GM19035 (cell line): ENCODE measurements at regions not wholly inside any gene's neighbourhood (a gene's known extent, or its start where the extent isn't known, plus 50 kb on each side); places are given as distances from the start of the nearest gene placed in this dataset.

Experiments
- ATAC-seq: cut with Tn5 transposase; IDR thresholded peaks from one replicate; pipeline ENCODE4 v1.9.1; 2021; ENCODE audit not compliant: unreplicated experiment

DNA sequence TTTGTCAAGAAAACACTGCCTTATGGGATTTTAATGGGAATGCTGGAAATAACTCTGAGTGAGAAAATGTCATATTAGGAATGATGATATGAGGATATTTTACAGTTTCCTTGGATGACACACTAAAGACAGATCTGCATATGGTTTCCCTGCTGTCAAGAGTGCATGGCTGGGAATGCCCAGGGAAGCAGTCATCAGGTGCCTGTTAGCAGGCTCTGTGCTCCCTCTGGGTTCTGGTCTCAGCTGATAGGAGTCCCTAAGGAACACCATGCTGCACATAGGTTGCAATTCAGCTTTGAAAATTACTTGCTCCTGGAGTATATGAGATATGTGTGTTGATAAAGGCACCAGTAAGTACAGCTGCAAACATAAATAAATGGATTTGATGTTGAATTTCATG, 1064.6 kb downstream of the TUSC7 start:
- ATAC-seq: no peak

- no peak for ATAC-seq
These were observed 1076.8 kb downstream of the TUSC7 start for GRCh38 chr3:117786349-117786748.

GRCh38 chr3:117788061-117788460, 1078.5 kb downstream of the TUSC7 start:
- no peak for ATAC-seq

- no peak for ATAC-seq
These were observed 1078.9 kb downstream of the TUSC7 start for GRCh38 chr3:117788506-117788905.

- ATAC-seq: no peak
These were observed 1080.8 kb downstream of the TUSC7 start for GRCh38 chr3:117790235-117790987.

DNA sequence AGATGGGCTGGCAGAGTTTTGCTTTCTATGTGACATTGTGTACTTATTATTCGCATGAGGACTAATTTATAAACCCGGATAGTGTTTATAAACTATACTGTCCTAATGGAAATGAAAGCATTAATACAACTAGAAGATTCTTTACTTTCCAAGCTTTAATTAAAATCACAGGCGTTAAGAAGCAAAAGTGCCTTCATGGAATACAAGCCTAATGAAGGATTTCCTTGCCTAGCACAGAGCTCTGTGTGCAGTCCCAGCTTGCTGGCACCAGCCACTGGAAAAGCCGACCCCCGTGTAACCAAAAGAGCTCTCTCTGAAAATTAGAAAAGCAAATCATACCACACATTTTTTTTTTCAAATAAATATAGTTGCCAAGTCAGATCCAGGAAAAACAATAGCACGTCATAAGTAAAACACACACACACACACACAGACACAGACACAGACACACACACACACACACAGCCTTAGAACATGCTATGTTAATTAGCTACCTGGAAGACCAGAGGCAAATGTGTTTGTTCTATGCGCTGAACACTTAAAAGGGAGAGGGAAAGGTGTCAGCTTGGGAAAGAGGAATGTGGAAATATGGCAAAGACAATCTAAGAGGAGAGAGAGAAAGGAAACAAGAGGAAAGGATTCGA, 1084.2 kb downstream of the TUSC7 start:
- ATAC-seq: no peak

- no peak for ATAC-seq
These were observed 1088.6 kb downstream of the TUSC7 start for GRCh38 chr3:117798221-117798620.

GRCh38 chr3:117798687-117799386, 1089.3 kb downstream of the TUSC7 start:
- no peak for ATAC-seq

- no peak for ATAC-seq
These were observed 1089.8 kb downstream of the TUSC7 start for GRCh38 chr3:117799387-117799735.

GRCh38 chr3:117801912-117802239, 1092.3 kb downstream of the TUSC7 start:
- no peak for ATAC-seq

- ATAC-seq: no peak
These were observed 1099.9 kb downstream of the TUSC7 start for GRCh38 chr3:117809186-117810081.

- no peak for ATAC-seq
These were observed 1102.2 kb downstream of the TUSC7 start for GRCh38 chr3:117811786-117812185.

DNA sequence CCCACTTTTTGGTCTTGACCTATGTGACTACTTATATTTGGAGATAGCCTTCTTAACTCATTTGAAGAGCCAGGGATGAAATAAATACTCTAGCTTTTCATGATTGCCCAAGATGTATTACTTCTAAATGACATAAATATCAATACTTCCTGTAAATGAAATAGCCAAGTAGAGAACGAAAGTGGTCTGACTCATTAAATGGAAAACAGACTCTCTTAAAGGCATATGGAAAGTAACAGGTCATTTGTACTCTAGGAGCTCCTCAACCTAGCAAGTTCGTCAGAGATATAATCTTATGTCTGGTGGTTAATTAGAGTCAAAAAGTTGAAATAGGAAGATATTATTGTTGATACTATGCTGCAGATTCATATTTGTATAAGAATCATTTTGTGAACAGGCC, 1105.4 kb downstream of the TUSC7 start:
- ATAC-seq: no peak

DNA sequence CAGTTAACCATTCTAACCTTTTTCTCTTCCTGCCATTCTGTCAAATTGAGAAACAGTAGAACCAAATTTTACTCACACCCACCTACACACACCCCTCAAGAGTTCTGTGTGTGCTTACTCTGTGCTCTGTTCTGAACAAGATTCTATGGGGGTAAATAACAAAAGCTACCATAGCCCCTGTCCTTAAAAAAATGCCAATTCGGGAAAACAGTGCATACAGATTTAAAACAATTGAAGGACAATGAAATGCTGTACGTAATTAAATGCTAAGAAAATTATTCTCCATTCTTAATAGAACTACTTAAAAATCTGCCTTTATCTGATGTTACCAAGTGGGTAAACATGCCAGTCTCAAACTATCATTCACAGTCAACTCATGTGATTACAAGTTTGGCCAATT, 1107.5 kb downstream of the TUSC7 start:
- ATAC-seq: no peak

GRCh38 chr3:117818592-117818991, 1109.0 kb downstream of the TUSC7 start:
- ATAC-seq: no peak

- ATAC-seq: no peak
These were observed 1111.2 kb downstream of the TUSC7 start for GRCh38 chr3:117820658-117821299.

GRCh38 chr3:117822416-117822815, 1112.8 kb downstream of the TUSC7 start:
- ATAC-seq: no peak

GRCh38 chr3:117836296-117836695, 1126.7 kb downstream of the TUSC7 start:
- no peak for ATAC-seq

GRCh38 chr3:117837391-117837790, 1127.8 kb downstream of the TUSC7 start:
- no peak for ATAC-seq

GRCh38 chr3:117842086-117842485, 1132.5 kb downstream of the TUSC7 start:
- no peak for ATAC-seq

GRCh38 chr3:117843356-117843755, 1133.8 kb downstream of the TUSC7 start:
- no peak for ATAC-seq
